Naive thymus-derived CD4-positive, alpha-beta T cell (primary cell): ENCODE measurements at regions not wholly inside any gene's neighbourhood (a gene's known extent, or its start where the extent isn't known, plus 50 kb on each side); places are given as distances from the start of the nearest gene placed in this dataset.

ENCODE experiments used
- ATAC-seq: fragments of 150-1000 bp; cut with Tn5 transposase; 2 replicates; pipeline ENCODE4 v1.10.0; 2021; ENCODE audit warnings: mild to moderate bottlenecking, moderate library complexity
- CTCF ChIA-PET: fragments of 350-600 bp; sonication (Branson Sonifier 250); formaldehyde crosslinking; loops from one replicate; lab custom pipeline; 2021; ENCODE audit warnings: antibody characterized with exemption; lab: Charles Lee
- POLR2A ChIA-PET: fragments of 350-600 bp; sonication (Branson Sonifier 250); formaldehyde crosslinking; loops from one replicate; lab custom pipeline; 2021; ENCODE audit warnings: antibody characterized with exemption, inconsistent platforms; lab: Charles Lee
- DNase-seq, 9 donors: peaks; one replicate each; pipeline versions ENCODE4 v3.0.0 to v3.0.0-alpha.2; 2020 to 2022; ENCODE audit warnings: mixed read lengths in 1 of 9
- H3K27ac ChIP-seq: one replicate; pipeline ENCODE4 v1.7.0; 2013; ENCODE audit warnings: mild to moderate bottlenecking, low read depth, low read length, moderate library complexity
- H3K27me3 ChIP-seq, 2 donors: one replicate each; pipeline ENCODE4 v1.7.0; 2013; ENCODE audit warnings: low read length in 2 of 2, mild to moderate bottlenecking in 2 of 2, moderate library complexity in 2 of 2; ENCODE audit not compliant: control insufficient read depth in 2 of 2, insufficient read depth in 2 of 2
- H3K36me3 ChIP-seq, 3 experiments: 1 replicate in 2 of 3; 2 replicates in 1 of 3; pipeline ENCODE4 v1.7.0; 2013; ENCODE audit warnings: low read length in 3 of 3, mild to moderate bottlenecking in 3 of 3, moderate library complexity in 1 of 3; ENCODE audit not compliant: insufficient read depth in 3 of 3, control insufficient read depth in 2 of 3
- H3K4me1 ChIP-seq, 2 donors: one replicate each; pipeline ENCODE4 v1.7.0; 2013; ENCODE audit warnings: low read length in 2 of 2, mild to moderate bottlenecking in 2 of 2, moderate library complexity in 1 of 2; ENCODE audit not compliant: control insufficient read depth in 2 of 2, insufficient read depth in 2 of 2
- H3K4me3 ChIP-seq: 2 replicates; pipeline ENCODE4 v1.7.0; 2013; ENCODE audit warnings: mild to moderate bottlenecking, low read length
- H3K9me3 ChIP-seq, 3 experiments: 1 replicate in 2 of 3; 2 replicates in 1 of 3; pipeline ENCODE4 v1.7.0; 2013; ENCODE audit warnings: low read length in 3 of 3; ENCODE audit not compliant: control insufficient read depth in 2 of 3
- H3K27ac Mint-ChIP-seq, 9 donors: one replicate each; pipeline ENCODE4 v1.8.0; 2020 to 2022; ENCODE audit warnings: mixed read lengths in 9 of 9, mild to moderate bottlenecking in 8 of 9, moderate library complexity in 5 of 9, inconsistent platforms in 2 of 9
- H3K27me3 Mint-ChIP-seq, 5 donors: one replicate each; pipeline ENCODE4 v1.8.0; 2021 to 2022; ENCODE audit warnings: mixed read lengths in 5 of 5, mild to moderate bottlenecking in 1 of 5
- H3K36me3 Mint-ChIP-seq, 5 donors: one replicate each; pipeline ENCODE4 v1.8.0; 2020 to 2022; ENCODE audit warnings: mixed read lengths in 5 of 5, mild to moderate bottlenecking in 3 of 5, inconsistent platforms in 1 of 5
- H3K4me1 Mint-ChIP-seq, 7 donors: one replicate each; pipeline ENCODE4 v1.8.0; 2020 to 2022; ENCODE audit warnings: mixed read lengths in 7 of 7, mild to moderate bottlenecking in 3 of 7, inconsistent platforms in 1 of 7
- H3K4me3 Mint-ChIP-seq, 10 donors: one replicate each; pipeline ENCODE4 v1.8.0; 2020 to 2022; ENCODE audit warnings: mild to moderate bottlenecking in 10 of 10, mixed read lengths in 10 of 10, moderate library complexity in 6 of 10, inconsistent platforms in 2 of 10
- H3K9me3 Mint-ChIP-seq, 11 donors: one replicate each; pipeline ENCODE4 v1.8.0; 2020 to 2022; ENCODE audit warnings: mixed read lengths in 11 of 11, mild to moderate bottlenecking in 4 of 11, inconsistent platforms in 1 of 11, moderate library complexity in 1 of 11
- intact Hi-C, 2 donors: fragments of 100-400 bp; cut with micrococcal nuclease; formaldehyde crosslinking; loops; one replicate each; pipeline ENCODE4 v1.15.1; 2023

DNA sequence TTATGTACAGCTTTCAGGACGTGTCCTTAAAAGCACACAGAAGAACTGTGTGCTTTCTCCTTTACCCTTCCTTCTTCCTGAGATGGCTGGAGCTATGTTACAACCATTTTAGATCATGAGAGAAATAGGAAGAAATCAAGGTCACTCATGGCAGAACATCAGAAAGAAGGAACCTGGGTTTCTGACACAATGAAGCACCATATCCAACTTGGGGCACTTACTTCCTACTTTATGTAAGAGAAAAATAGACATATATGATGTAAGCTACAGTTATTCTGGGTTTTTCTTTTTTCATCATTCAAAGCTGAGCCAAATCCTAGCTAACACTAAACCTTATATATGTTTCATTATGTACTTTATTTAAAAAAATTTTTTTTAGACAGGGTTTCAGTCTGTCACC is 79.5 kb downstream of the FAM161A start:
- intact Hi-C loops = no loop called here
- Histone ChIP-seq H3K4me3 (no peak overlapping the region), H3K4me1 (no peaks in the 10 kb centered on the region), H3K27me3 (no peaks in the 10 kb centered on the region), H3K27ac (no peak overlapping the region), H3K9me3 (no peaks in the 10 kb centered on the region), H3K36me3 (no peaks in the 10 kb centered on the region)
- DNase-seq (no peak), ATAC-seq (no peak)
- Mint-ChIP-seq H3K9me3 (peaks cover 0 to 5% (median 0%) of the 10 kb centered on the region in 11 donors), H3K36me3 (peaks cover 0 to 3% (median 0%) of the 10 kb centered on the region in 5 donors), H3K27ac (no peak overlapping the region), H3K4me3 (no peak overlapping the region), H3K27me3 (peaks cover 11 to 44% (median 23%) of the 10 kb centered on the region in 5 donors), H3K4me1 (peaks cover 0 to 2% (median 0%) of the 10 kb centered on the region in 7 donors)
- POLR2A ChIA-PET = interaction anchor here (0.8 kb wide), 1 partner anchor 10 kb away, joined by 3 read pairs; no protein-coding TSS in a partner anchor
- CTCF ChIA-PET = no interaction called here

DNA sequence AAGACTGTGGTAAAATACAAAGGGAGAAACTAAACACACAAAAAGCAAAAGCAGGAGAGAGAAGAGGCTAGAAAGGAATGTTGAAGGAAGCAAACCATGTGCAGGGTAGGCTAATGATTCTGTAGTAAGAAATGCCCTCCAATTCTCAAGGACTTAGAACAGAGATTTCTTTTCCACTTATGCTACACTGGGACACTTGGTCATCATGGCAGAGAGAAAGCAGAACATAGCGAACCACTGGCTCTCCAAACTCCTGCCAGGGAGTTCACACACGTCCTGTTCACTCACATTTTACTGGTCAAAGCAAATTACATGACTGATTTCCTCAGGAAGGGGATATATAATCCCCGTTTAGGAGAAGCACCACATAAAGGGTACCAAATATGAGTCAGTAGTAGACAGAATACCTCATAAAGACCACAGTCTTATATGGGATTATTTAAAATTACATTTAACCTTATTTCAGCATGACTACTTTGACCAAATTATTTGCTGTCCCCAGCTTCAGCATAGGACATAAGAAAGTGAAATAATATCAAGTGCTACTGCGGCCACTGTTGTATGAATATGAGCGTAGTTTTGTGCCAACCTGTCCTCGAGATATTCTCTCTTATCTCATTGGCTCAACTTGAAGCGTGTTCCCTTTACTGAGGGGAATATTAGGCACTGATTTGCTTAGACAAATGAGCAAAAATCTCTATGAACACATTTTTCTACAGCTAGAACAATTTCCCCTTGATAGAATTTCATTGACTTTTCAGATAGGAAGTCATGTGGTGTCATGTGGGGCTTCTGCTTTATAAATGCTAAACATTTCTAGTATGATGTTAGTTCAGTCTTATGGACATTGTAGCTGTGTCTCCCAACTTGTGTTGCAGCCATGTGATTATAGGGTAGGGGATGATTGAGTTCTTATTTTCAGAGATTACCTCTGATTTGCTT is 81.7 kb downstream of the FAM161A start:
- H3K27ac Mint-ChIP-seq = no peak overlapping the region
- no peak for ATAC-seq
- H3K9me3 ChIP-seq = no peaks in the 10 kb centered on the region

DNA sequence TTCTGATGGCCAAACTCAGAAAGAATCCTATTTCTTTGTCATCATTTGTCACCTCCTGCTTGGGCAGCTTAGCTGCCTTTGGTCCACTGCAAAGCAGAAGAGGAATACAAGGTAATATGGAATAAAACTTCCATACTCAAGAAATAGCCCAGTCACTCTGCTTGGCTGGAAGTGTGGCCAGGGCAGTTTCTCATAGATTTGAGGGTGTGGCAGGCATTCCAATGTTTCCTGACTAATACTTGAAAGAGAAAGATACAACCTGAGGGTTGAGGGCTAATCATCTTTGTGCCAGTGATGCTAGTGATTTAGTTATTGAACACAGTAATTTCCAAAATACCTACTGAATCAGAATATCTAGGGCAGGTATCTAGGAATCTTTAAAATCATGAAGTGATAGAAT is 83.1 kb downstream of the FAM161A start:
- Mint-ChIP-seq H3K9me3 (peaks cover 0 to 5% (median 0%) of the 10 kb centered on the region in 11 donors), H3K27me3 (peaks cover 2 to 25% (median 6%) of the 10 kb centered on the region in 5 donors), H3K27ac (no peak overlapping the region), H3K36me3 (peaks cover 0 to 4% (median 0%) of the 10 kb centered on the region in 5 donors), H3K4me3 (no peak overlapping the region), H3K4me1 (peaks cover 0 to 2% (median 0%) of the 10 kb centered on the region in 7 donors)
- ATAC-seq (no peak), DNase-seq (no peak)
- ChIA-PET CTCF (no interaction called here), POLR2A (interaction anchor here (0.7 kb wide), 1 partner anchor 18 kb away, joined by 6 read pairs; no protein-coding TSS in a partner anchor)
- Histone ChIP-seq H3K36me3 (no peaks in the 10 kb centered on the region), H3K27ac (no peak overlapping the region), H3K4me1 (no peaks in the 10 kb centered on the region), H3K27me3 (no peaks in the 10 kb centered on the region), H3K4me3 (no peak overlapping the region), H3K9me3 (no peaks in the 10 kb centered on the region)
- intact Hi-C loops = no loop called here

More for the DNA sequence above, 81.7 kb downstream of the FAM161A start:
- H3K4me3 ChIP-seq = no peak overlapping the region
- H3K4me1 Mint-ChIP-seq = peaks cover 0 to 2% (median 0%) of the 10 kb centered on the region in 7 donors
- peaks cover 6 to 36% (median 18%) of the 10 kb centered on the region in 5 donors for H3K27me3 Mint-ChIP-seq
- no peaks in the 10 kb centered on the region for H3K9me3 Mint-ChIP-seq
- intact Hi-C loops = no loop called here
- H3K27me3 ChIP-seq = no peaks in the 10 kb centered on the region
- H3K4me3 Mint-ChIP-seq = no peak overlapping the region
- no peaks in the 10 kb centered on the region for H3K4me1 ChIP-seq
- no peak for DNase-seq
- POLR2A ChIA-PET = no interaction called here
- CTCF ChIA-PET = no interaction called here
- no peaks in the 10 kb centered on the region for H3K36me3 Mint-ChIP-seq
- no peak overlapping the region for H3K27ac ChIP-seq
- H3K36me3 ChIP-seq = no peaks in the 10 kb centered on the region

DNA sequence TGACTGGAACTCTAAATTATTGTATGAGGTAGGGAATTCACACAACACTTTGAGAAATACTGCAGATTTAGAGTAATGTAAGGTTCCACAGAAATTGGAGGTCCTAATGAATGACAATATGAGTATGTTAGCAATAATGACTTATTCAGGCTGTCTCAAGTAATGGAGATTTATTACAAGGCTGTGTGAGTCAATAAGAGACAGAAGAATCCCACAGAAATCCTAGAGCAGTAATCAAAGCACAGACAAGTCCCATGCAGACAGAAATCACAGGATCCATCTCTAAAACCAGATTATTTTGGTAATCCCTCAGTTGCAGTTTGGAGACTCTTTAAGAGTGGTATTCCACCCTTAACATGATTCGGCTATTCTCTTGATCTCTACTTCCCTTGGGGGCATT is 83.6 kb downstream of the FAM161A start:
- no peaks in the 10 kb centered on the region for H3K27me3 ChIP-seq
- intact Hi-C loops = no loop called here
- H3K9me3 ChIP-seq = no peaks in the 10 kb centered on the region
- ChIA-PET POLR2A (interaction anchor here (0.6 kb wide), 1 partner anchor 119 kb away, joined by 4 read pairs; no protein-coding TSS in a partner anchor), CTCF (no interaction called here)
- ATAC-seq (no peak), DNase-seq (no peak)
- H3K36me3 ChIP-seq = no peaks in the 10 kb centered on the region
- no peak overlapping the region for H3K27ac ChIP-seq
- peaks cover 0 to 4% (median 0%) of the 10 kb centered on the region in 5 donors for H3K36me3 Mint-ChIP-seq
- no peak overlapping the region for H3K4me3 ChIP-seq
- H3K4me3 Mint-ChIP-seq = no peak overlapping the region
- no peak overlapping the region for H3K27ac Mint-ChIP-seq
- H3K4me1 Mint-ChIP-seq = peaks cover 0 to 2% (median 0%) of the 10 kb centered on the region in 7 donors
- H3K27me3 Mint-ChIP-seq = peaks cover 0 to 25% (median 4%) of the 10 kb centered on the region in 5 donors
- peaks cover 0 to 6% (median 0%) of the 10 kb centered on the region in 11 donors for H3K9me3 Mint-ChIP-seq
- no peaks in the 10 kb centered on the region for H3K4me1 ChIP-seq

DNA sequence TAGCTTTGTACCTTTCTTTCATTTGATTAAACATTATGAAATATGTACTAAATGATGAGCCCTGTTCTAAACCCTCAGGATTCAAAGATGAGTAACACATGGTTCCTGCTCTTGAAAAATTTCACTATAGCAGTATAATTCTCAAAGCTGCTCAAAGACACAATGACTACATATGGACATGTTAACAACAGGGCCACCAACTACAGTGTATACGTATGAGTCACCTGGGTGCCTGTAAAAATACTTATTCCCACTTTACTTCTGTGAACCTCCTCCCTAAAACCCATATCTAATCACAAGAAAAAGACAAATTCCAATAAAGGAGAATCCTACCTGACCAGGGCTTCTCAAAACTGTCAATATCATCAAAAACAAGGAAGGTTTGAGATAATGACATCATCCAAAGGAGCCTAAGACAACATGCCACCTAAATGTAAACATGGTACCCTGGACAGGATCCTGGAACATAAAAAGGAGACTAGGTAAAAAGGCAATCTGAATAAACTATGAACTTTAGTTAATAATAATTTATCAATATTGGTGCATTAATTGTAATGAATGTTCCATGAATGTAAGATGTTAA is 84.7 kb downstream of the FAM161A start:
- H3K4me3 Mint-ChIP-seq = no peak overlapping the region
- no peak overlapping the region for H3K27ac Mint-ChIP-seq
- H3K4me3 ChIP-seq = no peak overlapping the region
- intact Hi-C loops = loop anchor here (10.0 kb wide), 3 partner anchors 426 to 1014 kb away; partner anchors contain the start of genes B3GNT2 (in 1 of the 2) and PAPOLG (in 1 of the 2)
- H3K4me1 Mint-ChIP-seq = peaks cover 0 to 6% (median 5%) of the 10 kb centered on the region in 7 donors
- POLR2A ChIA-PET = no interaction called here
- no peaks in the 10 kb centered on the region for H3K9me3 ChIP-seq
- no peaks in the 10 kb centered on the region for H3K27me3 ChIP-seq
- peaks cover 4 to 6% of the 10 kb centered on the region in 2 donors for H3K4me1 ChIP-seq
- DNase-seq (no peak), ATAC-seq (no peak)
- peaks cover 0 to 12% (median 4%) of the 10 kb centered on the region in 11 donors for H3K9me3 Mint-ChIP-seq
- peaks cover 0 to 19% (median 3%) of the 10 kb centered on the region in 5 donors for H3K27me3 Mint-ChIP-seq
- H3K36me3 ChIP-seq = no peaks in the 10 kb centered on the region
- no peak overlapping the region for H3K27ac ChIP-seq
- H3K36me3 Mint-ChIP-seq = peaks cover 0 to 4% (median 4%) of the 10 kb centered on the region in 5 donors
- CTCF ChIA-PET = interaction anchor here (0.6 kb wide), 1 partner anchor 110 kb away, joined by 3 read pairs; no protein-coding TSS in a partner anchor

DNA sequence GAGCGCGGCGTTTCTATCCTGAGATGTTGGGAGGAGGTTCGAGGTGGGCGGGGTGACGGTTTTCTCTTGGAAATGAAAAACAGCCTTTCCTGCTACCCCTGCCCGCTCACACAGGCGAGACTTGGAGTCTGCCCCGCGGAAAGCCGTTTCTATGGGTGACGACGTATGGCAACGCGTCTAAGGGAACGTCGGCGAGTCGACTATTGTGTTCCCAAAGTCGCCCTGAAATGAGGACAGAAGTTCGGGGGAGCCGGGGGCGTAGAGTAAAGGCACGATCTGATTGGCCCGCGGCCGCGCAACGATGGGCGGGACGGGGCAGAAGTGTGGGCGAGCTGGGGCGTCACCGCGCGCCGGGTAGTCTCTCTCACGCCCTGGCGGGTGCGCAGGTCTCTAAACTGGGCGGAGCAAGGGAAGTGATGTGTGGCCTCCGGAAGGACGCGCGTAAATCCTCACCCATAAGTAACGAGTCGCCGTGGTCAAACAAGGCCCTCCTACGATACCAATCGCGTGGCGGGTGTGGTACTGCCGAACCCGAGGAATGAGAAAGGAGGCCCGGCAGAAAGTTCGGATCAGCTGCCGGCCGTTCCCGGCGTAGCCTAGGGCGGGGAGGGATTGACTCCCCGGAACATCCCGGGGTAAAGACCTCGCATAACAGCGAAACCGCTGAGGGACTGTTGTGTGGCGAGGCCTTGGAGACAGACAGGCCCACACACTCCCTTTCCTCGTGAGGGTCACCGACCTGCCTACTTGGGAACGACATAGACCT is 89.6 kb downstream of the FAM161A start:
- Histone ChIP-seq H3K9me3 (no peaks in the 10 kb centered on the region), H3K36me3 (peaks cover 0 to 4% (median 0%) of the 10 kb centered on the region in 3 experiments), H3K27me3 (no peaks in the 10 kb centered on the region), H3K27ac (peak overlapping the region; percentile 93), H3K4me3 (peak overlapping the region; percentile 71), H3K4me1 (peaks cover 6 to 9% of the 10 kb centered on the region in 2 donors)
- POLR2A ChIA-PET = interaction anchor here (0.7 to 1.7 kb wide), 12 partner anchors 10 to 1008 kb away, joined by 3 to 17 read pairs (median 4); partner anchors contain the start of genes FAM161A, PAPOLG and XPO1
- intact Hi-C loops = loop anchor here (1.0 to 10.0 kb wide), 22 partner anchors 29 to 1877 kb away; partner anchors contain the start of genes B3GNT2 (in 2 of the 2), CCT4 (in 2 of the 2), FAM161A (in 2 of the 2) and PAPOLG (in 2 of the 2)
- Mint-ChIP-seq H3K9me3 (peaks cover 0 to 16% (median 5%) of the 10 kb centered on the region in 11 donors), H3K4me1 (peaks cover 0 to 16% (median 10%) of the 10 kb centered on the region in 7 donors), H3K36me3 (peaks cover 0 to 6% (median 4%) of the 10 kb centered on the region in 5 donors), H3K4me3 (peak overlapping the region; percentile 80 to 98 (median 95)), H3K27ac (peak overlapping the region; percentile 94 to 99 (median 98)), H3K27me3 (peaks cover 0 to under 1% (median 0%) of the 10 kb centered on the region in 5 donors)
- peak; percentile 99 for ATAC-seq
- DNase-seq = peak; percentile 89 to 98 (median 97)
- CTCF ChIA-PET = no interaction called here
